Breast epithelium (tissue), 3 donors: ENCODE measurements at regions not wholly inside any gene's neighbourhood (a gene's known extent, or its start where the extent isn't known, plus 50 kb on each side); places are given as distances from the start of the nearest gene placed in this dataset.

ENCODE experiments used
- CTCF ChIP-seq, 3 donors: fragments of 450-650 bp; IDR thresholded peaks; one replicate each; pipeline ENCODE4 v1.5.1; 2016 to 2017; ENCODE audit warnings: antibody characterized with exemption in 3 of 3, mild to moderate bottlenecking in 3 of 3, moderate library complexity in 3 of 3
- POLR2A ChIP-seq: fragments of 450-650 bp; IDR thresholded peaks from one replicate; pipeline ENCODE4 v1.6.1; 2016; ENCODE audit warnings: antibody characterized with exemption, mild to moderate bottlenecking, moderate library complexity

DNA sequence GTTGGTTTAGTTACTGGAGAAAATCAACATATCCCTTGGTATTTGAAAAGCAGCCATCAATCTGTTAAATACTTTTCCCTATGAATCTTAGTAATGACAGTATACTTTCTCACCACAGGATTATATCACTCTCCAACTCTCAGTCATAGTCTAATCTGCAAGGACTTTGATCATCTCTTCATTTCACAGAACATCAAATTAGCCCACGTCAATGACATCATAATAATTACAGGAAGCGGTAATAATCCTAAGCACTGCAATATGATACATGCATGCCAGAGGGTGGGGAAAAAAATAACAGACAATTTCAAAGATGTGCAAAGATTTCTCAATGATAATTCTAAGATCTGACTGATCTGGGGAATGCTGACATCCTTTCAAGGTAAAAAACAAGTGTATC lies 404.1 kb downstream of the GPM6A start:
- TF ChIP-seq CTCF (IDR thresholded peaks at IDR 0.05) (no peak), POLR2A (no peak)
